Lung (tissue), 11 donors: ENCODE measurements at regions not wholly inside any gene's neighbourhood (a gene's known extent, or its start where the extent isn't known, plus 50 kb on each side); places are given as distances from the start of the nearest gene placed in this dataset.

ENCODE experiments used
- ATAC-seq: fragments of 200-7000 bp; cut with Tn5 transposase; one replicate; pipeline ENCODE4 v1.9.1; 2020; ENCODE audit warnings: moderate number of reproducible peaks; ENCODE audit not compliant: insufficient read depth, low FRiP score
- DNase-seq, 3 donors: peaks; one replicate each; pipeline ENCODE4 v3.0.0-alpha.2; 2013 to 2017
- H3K27ac ChIP-seq, 2 donors: one replicate each; pipeline ENCODE4 v1.5.1; 2013; ENCODE audit warnings: mild to moderate bottlenecking in 2 of 2, moderate library complexity in 2 of 2, control low read depth in 1 of 2, inconsistent platforms in 1 of 2, low read depth in 1 of 2, low read length in 1 of 2
- H3K27me3 ChIP-seq, 3 donors: one replicate each; pipeline ENCODE4 v1.5.1; 2013; ENCODE audit warnings: low read length in 2 of 3; ENCODE audit not compliant: control insufficient read depth in 3 of 3, insufficient read depth in 3 of 3
- H3K36me3 ChIP-seq, 4 donors: one replicate each; pipeline ENCODE4 v1.5.1; 2013; ENCODE audit warnings: low read length in 4 of 4, mild to moderate bottlenecking in 1 of 4, moderate library complexity in 1 of 4; ENCODE audit not compliant: control insufficient read depth in 4 of 4, insufficient read depth in 4 of 4
- H3K4me1 ChIP-seq, 5 donors: one replicate each; pipeline ENCODE4 v1.5.1; 2013; ENCODE audit warnings: low read length in 5 of 5, mild to moderate bottlenecking in 2 of 5, moderate library complexity in 1 of 5; ENCODE audit not compliant: control insufficient read depth in 5 of 5, insufficient read depth in 5 of 5
- H3K4me3 ChIP-seq: one replicate; pipeline ENCODE4 v1.5.1; 2013; ENCODE audit warnings: mild to moderate bottlenecking, control low read depth, moderate library complexity
- H3K9ac ChIP-seq, 2 donors: one replicate each; pipeline ENCODE4 v1.5.1; 2013; ENCODE audit warnings: low read length in 2 of 2, control low read depth in 1 of 2; ENCODE audit not compliant: insufficient read depth in 1 of 2
- H3K9me3 ChIP-seq, 4 donors: one replicate each; pipeline ENCODE4 v1.5.1; 2013; ENCODE audit warnings: low read length in 3 of 4, mild to moderate bottlenecking in 1 of 4, moderate library complexity in 1 of 4; ENCODE audit not compliant: control insufficient read depth in 4 of 4, insufficient read depth in 3 of 4
- WGBS, 2 donors: extraction: QIAGEN DNeasy Blood & Tissue Kit; methylation state at CpG; one replicate each; pipeline ENCODE4 v1.1.7; 2013; 5-methylcytosine and 5-hydroxymethylcytosine counted together
- TF ChIP-seq, protein P1 (sequence below): IDR thresholded peaks from 2 replicates; pipeline ENCODE4 v1.5.1; 2012; ENCODE audit warnings: mild to moderate bottlenecking; ENCODE audit errors: control extremely low read depth, extremely low read depth
- donor health status: control.
- donor health status: control.
- donor health status: Bipolar disorder and iron deficiency.
- donor health status: healthy.
- donor health status: DM: yes; HTN: yes; CAD: no.

DNA sequence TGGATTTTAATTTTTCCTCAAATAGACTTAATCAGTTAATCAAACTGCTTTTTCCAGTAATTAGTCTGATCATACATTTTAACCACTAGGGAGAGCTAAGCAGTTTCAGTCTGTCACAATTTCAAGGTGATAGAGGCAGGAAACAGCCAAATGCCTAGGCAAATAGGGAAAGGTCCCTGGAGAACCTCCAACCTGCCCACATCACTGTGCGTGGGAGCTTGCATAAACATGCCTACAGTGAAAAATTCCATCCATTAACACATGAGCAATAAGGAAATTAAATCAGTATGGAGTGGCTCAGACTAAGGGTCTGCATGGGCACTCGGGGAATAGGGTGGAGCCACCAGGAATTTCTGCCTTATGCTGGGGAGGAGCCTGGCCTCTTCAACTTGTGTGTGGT, 74.6 kb downstream of the AASDHPPT start:
- H3K4me3 ChIP-seq, result no peak overlapping the region
- DNase-seq, result no peak
- H3K27ac ChIP-seq, result no peak overlapping the region
- WGBS, 2 donors, result 38 to 58% methylated on average over 2 of the region's 2 CpGs
- peaks cover 0 to 11% (median 0%) of the 10 kb centered on the region in 5 donors for H3K4me1 ChIP-seq
- no peak overlapping the region for H3K9ac ChIP-seq
- peak; percentile 41 for ATAC-seq
- no peaks in the 10 kb centered on the region for H3K36me3 ChIP-seq
- TF ChIP-seq, protein P1, sequence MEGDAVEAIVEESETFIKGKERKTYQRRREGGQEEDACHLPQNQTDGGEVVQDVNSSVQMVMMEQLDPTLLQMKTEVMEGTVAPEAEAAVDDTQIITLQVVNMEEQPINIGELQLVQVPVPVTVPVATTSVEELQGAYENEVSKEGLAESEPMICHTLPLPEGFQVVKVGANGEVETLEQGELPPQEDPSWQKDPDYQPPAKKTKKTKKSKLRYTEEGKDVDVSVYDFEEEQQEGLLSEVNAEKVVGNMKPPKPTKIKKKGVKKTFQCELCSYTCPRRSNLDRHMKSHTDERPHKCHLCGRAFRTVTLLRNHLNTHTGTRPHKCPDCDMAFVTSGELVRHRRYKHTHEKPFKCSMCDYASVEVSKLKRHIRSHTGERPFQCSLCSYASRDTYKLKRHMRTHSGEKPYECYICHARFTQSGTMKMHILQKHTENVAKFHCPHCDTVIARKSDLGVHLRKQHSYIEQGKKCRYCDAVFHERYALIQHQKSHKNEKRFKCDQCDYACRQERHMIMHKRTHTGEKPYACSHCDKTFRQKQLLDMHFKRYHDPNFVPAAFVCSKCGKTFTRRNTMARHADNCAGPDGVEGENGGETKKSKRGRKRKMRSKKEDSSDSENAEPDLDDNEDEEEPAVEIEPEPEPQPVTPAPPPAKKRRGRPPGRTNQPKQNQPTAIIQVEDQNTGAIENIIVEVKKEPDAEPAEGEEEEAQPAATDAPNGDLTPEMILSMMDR, result no peak
- H3K9me3 ChIP-seq, result peaks cover 0 to 2% (median under 1%) of the 10 kb centered on the region in 4 donors
- no peaks in the 10 kb centered on the region for H3K27me3 ChIP-seq

DNA sequence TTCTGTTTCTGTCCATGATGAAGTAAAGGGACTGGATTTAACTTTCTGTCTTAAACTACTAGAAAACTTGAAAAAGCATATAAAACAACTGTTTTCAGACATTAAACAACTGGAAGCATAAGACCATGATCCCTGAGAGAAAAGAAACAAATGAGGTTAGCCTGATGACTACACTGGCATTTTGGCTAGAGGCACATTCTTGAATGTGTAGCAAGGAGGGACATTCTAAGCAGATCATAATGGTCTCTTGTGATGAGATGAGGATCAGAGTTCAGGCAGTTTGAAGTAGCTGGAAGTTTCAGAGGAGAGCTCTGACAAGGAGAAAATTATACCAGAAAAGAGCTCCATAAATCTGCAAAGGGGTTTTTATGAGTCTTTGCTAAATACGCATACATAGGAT, 75.4 kb downstream of the AASDHPPT start:
- ATAC-seq, result no peak
- TF ChIP-seq, protein P1, result no peak
- Histone ChIP-seq H3K27ac (no peak overlapping the region), H3K36me3 (no peaks in the 10 kb centered on the region), H3K27me3 (no peaks in the 10 kb centered on the region), H3K9ac (no peak overlapping the region), H3K9me3 (peaks cover 0 to 2% (median 0%) of the 10 kb centered on the region in 4 donors), H3K4me1 (peaks cover 0 to 11% (median 0%) of the 10 kb centered on the region in 5 donors), H3K4me3 (no peak overlapping the region)
- DNase-seq, result no peak
- 4 to 5% methylated on average over 1 of the region's 1 CpG for WGBS, 2 donors

DNA sequence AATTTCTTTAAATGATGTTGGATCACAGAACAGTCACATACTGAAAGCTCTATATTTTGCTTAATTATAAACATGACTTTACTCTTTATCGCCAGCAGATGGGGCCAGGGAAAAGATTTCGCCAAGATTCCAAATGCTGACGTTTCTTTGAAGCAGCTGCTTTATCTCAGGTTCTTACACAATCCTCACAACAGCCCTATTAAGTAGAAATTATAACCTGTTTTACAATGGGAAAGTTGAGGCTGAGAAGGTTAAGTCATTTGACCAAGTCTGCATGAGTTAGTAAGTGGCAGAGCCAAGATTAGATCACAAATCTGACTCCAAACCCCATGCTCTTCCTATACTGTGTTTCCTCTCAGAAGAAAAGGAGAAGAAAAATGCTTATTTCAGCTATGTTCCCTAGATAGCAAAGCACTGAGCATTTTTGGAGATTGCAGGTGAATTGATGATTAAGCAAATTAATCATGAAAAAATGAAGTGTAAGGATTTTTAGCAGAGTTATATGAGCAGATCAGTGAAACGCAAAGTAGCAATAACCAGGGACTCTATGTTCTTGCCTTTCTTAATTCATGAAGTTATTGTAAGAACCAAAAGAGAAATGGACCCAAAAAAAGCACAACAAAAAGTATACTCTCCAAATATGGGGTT, 79.0 kb downstream of the AASDHPPT start:
- peaks cover 0 to 16% (median 0%) of the 10 kb centered on the region in 5 donors for H3K4me1 ChIP-seq
- no peak for ATAC-seq
- peak; percentile 64 to 95 (median 94) for DNase-seq
- H3K36me3 ChIP-seq, result no peaks in the 10 kb centered on the region
- TF ChIP-seq, protein P1, result peak; percentile 8
- no peaks in the 10 kb centered on the region for H3K27me3 ChIP-seq
- no peak overlapping the region for H3K4me3 ChIP-seq
- H3K9me3 ChIP-seq, result no peaks in the 10 kb centered on the region
- WGBS, 2 donors, result 24 to 25% methylated on average over 4 of the region's 4 CpGs
- H3K9ac ChIP-seq, result no peak overlapping the region
- H3K27ac ChIP-seq, result no peak overlapping the region

DNA sequence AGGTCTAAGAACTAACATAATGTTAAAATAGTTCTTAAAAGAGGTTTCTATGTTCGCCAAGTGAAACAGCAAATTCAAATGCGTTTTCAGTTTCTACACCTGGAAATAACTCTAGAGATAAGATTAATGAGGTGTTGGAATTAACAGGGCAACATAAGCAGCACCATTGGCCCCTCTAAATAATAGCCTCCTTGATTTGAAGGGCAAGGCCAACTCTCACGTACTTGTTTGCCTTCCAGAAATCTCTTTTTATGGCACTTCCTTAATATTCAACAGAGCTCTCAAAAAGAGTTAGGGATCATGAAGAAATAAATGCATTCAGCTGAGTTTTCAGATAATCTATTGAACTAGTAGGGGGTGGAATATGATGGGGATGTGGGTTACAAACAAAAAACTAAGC, 80.9 kb downstream of the AASDHPPT start:
- no peak for DNase-seq
- Histone ChIP-seq H3K4me1 (peaks cover 0 to 12% (median 0%) of the 10 kb centered on the region in 5 donors), H3K4me3 (no peak overlapping the region), H3K27me3 (no peaks in the 10 kb centered on the region), H3K9ac (no peak overlapping the region), H3K27ac (no peak overlapping the region), H3K9me3 (no peaks in the 10 kb centered on the region), H3K36me3 (no peaks in the 10 kb centered on the region)
- no peak for ATAC-seq
- 58 to 68% methylated on average over 3 of the region's 3 CpGs for whole genome bisulfite sequencing, 2 donors
- TF ChIP-seq, protein P1, result no peak
